Upper lobe of left lung (tissue), 4 donors: ENCODE measurements at regions not wholly inside any gene's neighbourhood (a gene's known extent, or its start where the extent isn't known, plus 50 kb on each side); places are given as distances from the start of the nearest gene placed in this dataset.

Experiments
- EP300 ChIP-seq, 4 donors: sonication (generic); formaldehyde crosslinking; IDR thresholded peaks; one replicate each; pipeline ENCODE4 v1.5.1; 2017; ENCODE audit warnings: antibody characterized with exemption in 4 of 4, control low read depth in 2 of 4
- POLR2A ChIP-seq, 4 donors: fragments of 450-650 bp; IDR thresholded peaks; one replicate each; pipeline ENCODE4 v1.5.1; 2016 to 2017; ENCODE audit warnings: antibody characterized with exemption in 4 of 4, mild to moderate bottlenecking in 2 of 4
- POLR2AphosphoS5 ChIP-seq, 2 donors: sonication (generic); formaldehyde crosslinking; IDR thresholded peaks; one replicate each; pipeline ENCODE4 v1.5.1; 2017; ENCODE audit warnings: antibody characterized with exemption in 2 of 2
- TF ChIP-seq, protein P1 (sequence below), 6 experiments: fragments of 450-650 bp in 4 of 6; fragments of 200-600 bp in 2 of 6; sonication (generic) in 2 of 6; IDR thresholded peaks; one replicate each; pipeline ENCODE4 v1.5.1; 2016 to 2019; ENCODE audit warnings: antibody characterized with exemption in 6 of 6

DNA sequence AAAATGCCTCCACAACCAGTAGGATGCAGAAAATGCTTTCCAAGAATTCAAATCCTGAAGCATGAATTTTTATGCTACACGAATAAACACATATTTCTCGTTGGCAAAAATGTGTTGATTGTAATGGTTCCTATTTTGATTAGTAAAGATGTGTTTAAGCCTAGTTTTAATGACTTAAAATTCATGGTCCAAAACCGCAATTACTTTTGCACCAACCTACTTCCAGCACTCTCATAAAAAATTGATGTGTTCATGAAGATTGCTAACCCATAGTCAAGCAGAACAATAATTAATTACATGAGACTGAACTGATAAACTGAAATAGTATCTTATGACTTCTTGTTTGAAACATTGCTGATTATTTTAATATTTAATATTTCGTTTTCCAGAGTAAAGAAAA is 828.8 kb downstream of the CCSER2 start:
- TF ChIP-seq POLR2A (IDR thresholded peaks at IDR 0.05) (no peak), POLR2AphosphoS5 (IDR thresholded peaks at IDR 0.05) (no peak), EP300 (IDR thresholded peaks at IDR 0.05) (no peak)
- TF ChIP-seq, protein P1, sequence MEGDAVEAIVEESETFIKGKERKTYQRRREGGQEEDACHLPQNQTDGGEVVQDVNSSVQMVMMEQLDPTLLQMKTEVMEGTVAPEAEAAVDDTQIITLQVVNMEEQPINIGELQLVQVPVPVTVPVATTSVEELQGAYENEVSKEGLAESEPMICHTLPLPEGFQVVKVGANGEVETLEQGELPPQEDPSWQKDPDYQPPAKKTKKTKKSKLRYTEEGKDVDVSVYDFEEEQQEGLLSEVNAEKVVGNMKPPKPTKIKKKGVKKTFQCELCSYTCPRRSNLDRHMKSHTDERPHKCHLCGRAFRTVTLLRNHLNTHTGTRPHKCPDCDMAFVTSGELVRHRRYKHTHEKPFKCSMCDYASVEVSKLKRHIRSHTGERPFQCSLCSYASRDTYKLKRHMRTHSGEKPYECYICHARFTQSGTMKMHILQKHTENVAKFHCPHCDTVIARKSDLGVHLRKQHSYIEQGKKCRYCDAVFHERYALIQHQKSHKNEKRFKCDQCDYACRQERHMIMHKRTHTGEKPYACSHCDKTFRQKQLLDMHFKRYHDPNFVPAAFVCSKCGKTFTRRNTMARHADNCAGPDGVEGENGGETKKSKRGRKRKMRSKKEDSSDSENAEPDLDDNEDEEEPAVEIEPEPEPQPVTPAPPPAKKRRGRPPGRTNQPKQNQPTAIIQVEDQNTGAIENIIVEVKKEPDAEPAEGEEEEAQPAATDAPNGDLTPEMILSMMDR (IDR thresholded peaks at IDR 0.05): no peak
